HepG2 (cell line): ENCODE measurements at regions not wholly inside any gene's neighbourhood (a gene's known extent, or its start where the extent isn't known, plus 50 kb on each side); places are given as distances from the start of the nearest gene placed in this dataset.

Source experiments
- ATAC-seq: fragments of 200-7000 bp; cut with Tn5 transposase; 3 replicates; pipeline ENCODE4 v1.9.1; 2020; ENCODE audit warnings: mild to moderate bottlenecking, moderate library complexity
- BruUV-seq: library from RNA; stranded (reverse); fragments of 400-500 nt; replicated peaks from 2 replicates; lab custom pipeline; 2021; lab: Mats Ljungman, UMichigan
- CTCF ChIA-PET: fragments of 300-600 bp; formaldehyde crosslinking; extraction: SDS; loops from one replicate; lab custom pipeline; 2021; ENCODE audit warnings: low total read pairs, inconsistent platforms, low intra/inter-chr PET ratio; lab: Yijun Ruan, JAX
- POLR2A ChIA-PET: fragments of 350-600 bp; sonication (Branson Sonifier 250); formaldehyde crosslinking; loops from one replicate; lab custom pipeline; 2020; ENCODE audit warnings: antibody characterized with exemption, inconsistent platforms; lab: Yijun Ruan, JAX
- DNase-seq: peaks from one replicate; pipeline ENCODE4 v3.0.0-alpha.2; 2015; ENCODE audit warnings: low spot score
- FAIRE-seq: peaks from 3 replicates; lab custom pipeline; 2011; peaks lifted over from hg19 to GRCh38; lab: Jason Lieb, UNC
- H2AFZ ChIP-seq: one replicate; pipeline ENCODE4 v1.6.1; 2011; ENCODE audit warnings: low read length, inconsistent platforms
- H3K27ac ChIP-seq: fragments of 300-600 bp; 3 replicates; pipeline ENCODE4 v1.8.0; 2011; ENCODE audit warnings: mixed run types, mild to moderate bottlenecking, mixed read lengths, low read length, inconsistent platforms; ENCODE audit not compliant: insufficient read depth; ENCODE audit errors: extremely low read length
- H3K27me3 ChIP-seq, 2 experiments: fragments of 200-600 bp in 1 of 2; 2 replicates in 1 of 2; 3 replicates in 1 of 2; pipeline versions ENCODE4 v1.6.0 to v1.8.0; 2011; ENCODE audit warnings: low read length in 2 of 2, mild to moderate bottlenecking in 2 of 2, moderate library complexity in 2 of 2, inconsistent platforms in 1 of 2; ENCODE audit not compliant: insufficient read depth in 2 of 2, control insufficient read depth in 1 of 2
- H3K36me3 ChIP-seq, 2 experiments: fragments of 200-600 bp in 1 of 2; replicated peaks in 1 of 2; 2 replicates in 1 of 2; 3 replicates in 1 of 2; pipeline versions ENCODE4 v1.5.1 to v1.8.0; 2011; ENCODE audit warnings: low read length in 2 of 2, inconsistent platforms in 1 of 2; ENCODE audit not compliant: insufficient read depth in 2 of 2, control insufficient read depth in 1 of 2
- H3K4me1 ChIP-seq: 2 replicates; pipeline ENCODE4 v1.5.1; 2012; ENCODE audit warnings: low read length, inconsistent platforms; ENCODE audit not compliant: insufficient read depth
- H3K4me2 ChIP-seq: 2 replicates; pipeline ENCODE4 v1.6.0; 2011; ENCODE audit warnings: low read depth, low read length, inconsistent platforms
- H3K4me3 ChIP-seq, 3 experiments: fragments of 200-600 bp in 1 of 3; sonication (generic), shearing (Covaris generic) in 1 of 3; replicated peaks in 1 of 3; 2 replicates each; pipeline ENCODE4 v1.5.1; 2011 to 2016; ENCODE audit warnings: low read length in 3 of 3, inconsistent platforms in 2 of 3, low read depth in 2 of 3, mild to moderate bottlenecking in 2 of 3, control low read depth in 1 of 3, mixed read lengths in 1 of 3; ENCODE audit not compliant: insufficient read depth in 1 of 3
- H3K79me2 ChIP-seq: one replicate; pipeline ENCODE4 v1.6.1; 2011; ENCODE audit warnings: low read length, inconsistent platforms; ENCODE audit not compliant: insufficient read depth
- H3K9ac ChIP-seq: 2 replicates; pipeline ENCODE4 v1.6.0; 2011; ENCODE audit warnings: mild to moderate bottlenecking, low read depth, low read length, inconsistent platforms; ENCODE audit not compliant: insufficient read depth
- H3K9me3 ChIP-seq: 2 replicates; pipeline ENCODE4 v1.5.1; 2012; ENCODE audit warnings: mild to moderate bottlenecking, low read length
- H4K20me1 ChIP-seq: 2 replicates; pipeline ENCODE4 v1.6.0; 2011; ENCODE audit warnings: inconsistent platforms, mild to moderate bottlenecking, low read length, moderate library complexity; ENCODE audit not compliant: insufficient read depth
- KDM1A ChIP-seq: IDR thresholded peaks from 2 replicates; pipeline ENCODE4 v1.6.1; 2016; ENCODE audit warnings: missing compliant biosample characterization
- KLF12 ChIP-seq: sonication (generic); formaldehyde crosslinking; IDR thresholded peaks from 2 replicates; pipeline ENCODE4 v1.4.0; 2020; ENCODE audit warnings: missing genetic modification reagents, borderline replicate concordance
- NFKB2 ChIP-seq: sonication (generic); formaldehyde crosslinking; IDR thresholded peaks from 2 replicates; pipeline ENCODE4 v1.4.0; 2020; ENCODE audit warnings: missing genetic modification reagents, borderline replicate concordance
- TCF7L2 ChIP-seq: IDR thresholded peaks from 2 replicates; pipeline ENCODE4 v1.6.1; 2011; ENCODE audit warnings: mild to moderate bottlenecking, low read depth, low read length, moderate library complexity
- THYN1 ChIP-seq: sonication (generic); formaldehyde crosslinking; IDR thresholded peaks from 2 replicates; pipeline ENCODE4 v1.8.1; 2023; ENCODE audit warnings: low read depth, mild to moderate bottlenecking, moderate library complexity, missing genetic modification reagents, borderline replicate concordance
- TOPORS ChIP-seq: sonication (generic); formaldehyde crosslinking; IDR thresholded peaks from 2 replicates; pipeline ENCODE4 v1.8.0; 2023; ENCODE audit warnings: mild to moderate bottlenecking, missing genetic modification reagents
- XBP1 ChIP-seq: sonication (generic); formaldehyde crosslinking; IDR thresholded peaks from 2 replicates; pipeline ENCODE4 v1.5.0; 2020; ENCODE audit warnings: missing genetic modification reagents
- ZFY ChIP-seq: sonication (generic); formaldehyde crosslinking; IDR thresholded peaks from 2 replicates; pipeline ENCODE4 v1.4.0; 2020; ENCODE audit warnings: missing genetic modification reagents
- ZNF121 ChIP-seq: sonication (generic); formaldehyde crosslinking; IDR thresholded peaks from 2 replicates; pipeline ENCODE4 v1.5.0; 2020; ENCODE audit warnings: mild to moderate bottlenecking, missing genetic modification reagents
- ZNF235 ChIP-seq: sonication (generic); formaldehyde crosslinking; IDR thresholded peaks from 2 replicates; pipeline ENCODE4 v1.8.1; 2023; ENCODE audit warnings: mild to moderate bottlenecking, missing genetic modification reagents, borderline replicate concordance
- ZNF263 ChIP-seq: sonication (generic); formaldehyde crosslinking; IDR thresholded peaks from 2 replicates; pipeline ENCODE4 v1.4.0; 2020; ENCODE audit warnings: missing genetic modification reagents
- ZNF616 ChIP-seq: sonication (generic); formaldehyde crosslinking; IDR thresholded peaks from 2 replicates; pipeline ENCODE4 v1.5.0; 2020; ENCODE audit warnings: low read depth, mild to moderate bottlenecking, missing genetic modification reagents
- ZNF768 ChIP-seq: sonication (generic); formaldehyde crosslinking; IDR thresholded peaks from 2 replicates; pipeline ENCODE4 v1.4.0; 2020; ENCODE audit warnings: missing genetic modification reagents
- ZNF790 ChIP-seq: sonication (generic); formaldehyde crosslinking; IDR thresholded peaks from 2 replicates; pipeline ENCODE4 v1.8.0; 2022; ENCODE audit warnings: missing genetic modification reagents, mild to moderate bottlenecking, borderline replicate concordance
- WGBS: methylation state at CpG from one replicate; pipeline ENCODE4 v1.1.6; 2017; ENCODE audit warnings: low lambda C conversion rate; 5-methylcytosine and 5-hydroxymethylcytosine counted together
- in situ Hi-C: cut with HindIII; loops from 2 replicates; pipeline ENCODE4 v1.10.0; 2017; ENCODE audit warnings: low pct_unique_long_range_greater_than_20kb; ENCODE audit not compliant: extremely low pct_ligation_motif_present
- intact Hi-C: fragments of 100-400 bp; cut with micrococcal nuclease; formaldehyde crosslinking; loops from one replicate; pipeline ENCODE4 v1.10.0; 2022; ENCODE audit not compliant: unreplicated experiment
- TF ChIP-seq, protein P1 (sequence below): sonication (generic); formaldehyde crosslinking; IDR thresholded peaks from 2 replicates; pipeline ENCODE4 v1.4.0; 2020; ENCODE audit warnings: missing genetic modification reagents, mild to moderate bottlenecking, borderline replicate concordance
- TF ChIP-seq, protein P2 (sequence below): sonication (generic); formaldehyde crosslinking; IDR thresholded peaks from 2 replicates; pipeline ENCODE4 v1.4.0; 2020; ENCODE audit warnings: missing genetic modification reagents, borderline replicate concordance

DNA sequence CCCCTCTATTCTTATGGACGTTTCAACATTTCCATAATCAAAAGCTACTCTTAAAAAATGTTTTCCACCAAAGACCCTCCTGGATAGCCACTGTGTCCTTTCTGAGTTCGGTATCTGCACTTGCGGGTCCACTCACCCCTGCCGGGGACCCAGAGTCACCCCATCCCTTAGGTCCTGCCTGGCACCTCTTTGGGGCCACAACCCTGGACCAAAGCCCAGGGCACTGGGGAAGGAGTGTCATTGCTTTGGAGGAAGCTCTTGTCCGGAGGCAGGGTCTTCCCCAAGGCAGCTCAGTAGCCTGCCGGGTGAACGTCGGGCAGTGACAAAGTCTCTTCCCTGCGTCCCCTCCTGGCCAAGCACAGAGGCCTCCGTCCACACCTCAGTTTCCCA, 129.6 kb downstream of the RFLNA start:
- H3K79me2 ChIP-seq, result no peaks in the 10 kb centered on the region
- H3K27ac ChIP-seq, result no peak overlapping the region
- TF ChIP-seq THYN1 (CRISPR knock-in tag), result no peak
- no peak for TF ChIP-seq ZNF768 (CRISPR knock-in tag)
- no peak for TF ChIP-seq KDM1A (CRISPR knock-in tag)
- TF ChIP-seq ZNF263 (CRISPR knock-in tag), result no peak
- TF ChIP-seq, protein P1, sequence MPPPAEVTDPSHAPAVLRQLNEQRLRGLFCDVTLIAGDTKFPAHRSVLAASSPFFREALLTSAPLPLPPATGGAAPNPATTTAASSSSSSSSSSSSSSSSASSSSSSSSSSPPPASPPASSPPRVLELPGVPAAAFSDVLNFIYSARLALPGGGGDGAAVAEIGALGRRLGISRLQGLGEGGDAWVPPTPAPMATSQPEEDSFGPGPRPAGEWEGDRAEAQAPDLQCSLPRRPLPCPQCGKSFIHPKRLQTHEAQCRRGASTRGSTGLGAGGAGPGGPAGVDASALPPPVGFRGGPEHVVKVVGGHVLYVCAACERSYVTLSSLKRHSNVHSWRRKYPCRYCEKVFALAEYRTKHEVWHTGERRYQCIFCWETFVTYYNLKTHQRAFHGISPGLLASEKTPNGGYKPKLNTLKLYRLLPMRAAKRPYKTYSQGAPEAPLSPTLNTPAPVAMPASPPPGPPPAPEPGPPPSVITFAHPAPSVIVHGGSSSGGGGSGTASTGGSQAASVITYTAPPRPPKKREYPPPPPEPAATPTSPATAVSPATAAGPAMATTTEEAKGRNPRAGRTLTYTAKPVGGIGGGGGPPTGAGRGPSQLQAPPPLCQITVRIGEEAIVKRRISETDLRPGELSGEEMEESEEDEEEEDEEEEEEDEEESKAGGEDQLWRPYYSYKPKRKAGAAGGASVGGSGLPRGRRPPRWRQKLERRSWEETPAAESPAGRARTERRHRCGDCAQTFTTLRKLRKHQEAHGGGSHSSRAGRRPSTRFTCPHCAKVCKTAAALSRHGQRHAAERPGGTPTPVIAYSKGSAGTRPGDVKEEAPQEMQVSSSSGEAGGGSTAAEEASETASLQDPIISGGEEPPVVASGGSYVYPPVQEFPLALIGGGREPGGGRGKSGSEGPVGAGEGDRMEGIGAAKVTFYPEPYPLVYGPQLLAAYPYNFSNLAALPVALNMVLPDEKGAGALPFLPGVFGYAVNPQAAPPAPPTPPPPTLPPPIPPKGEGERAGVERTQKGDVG (CRISPR knock-in tag), result no peak
- TF ChIP-seq ZNF616, result no peak
- TF ChIP-seq ZFY (CRISPR knock-in tag), result no peak
- TF ChIP-seq ZNF121, result no peak
- no peak for TF ChIP-seq NFKB2 (CRISPR knock-in tag)
- TF ChIP-seq, protein P2, sequence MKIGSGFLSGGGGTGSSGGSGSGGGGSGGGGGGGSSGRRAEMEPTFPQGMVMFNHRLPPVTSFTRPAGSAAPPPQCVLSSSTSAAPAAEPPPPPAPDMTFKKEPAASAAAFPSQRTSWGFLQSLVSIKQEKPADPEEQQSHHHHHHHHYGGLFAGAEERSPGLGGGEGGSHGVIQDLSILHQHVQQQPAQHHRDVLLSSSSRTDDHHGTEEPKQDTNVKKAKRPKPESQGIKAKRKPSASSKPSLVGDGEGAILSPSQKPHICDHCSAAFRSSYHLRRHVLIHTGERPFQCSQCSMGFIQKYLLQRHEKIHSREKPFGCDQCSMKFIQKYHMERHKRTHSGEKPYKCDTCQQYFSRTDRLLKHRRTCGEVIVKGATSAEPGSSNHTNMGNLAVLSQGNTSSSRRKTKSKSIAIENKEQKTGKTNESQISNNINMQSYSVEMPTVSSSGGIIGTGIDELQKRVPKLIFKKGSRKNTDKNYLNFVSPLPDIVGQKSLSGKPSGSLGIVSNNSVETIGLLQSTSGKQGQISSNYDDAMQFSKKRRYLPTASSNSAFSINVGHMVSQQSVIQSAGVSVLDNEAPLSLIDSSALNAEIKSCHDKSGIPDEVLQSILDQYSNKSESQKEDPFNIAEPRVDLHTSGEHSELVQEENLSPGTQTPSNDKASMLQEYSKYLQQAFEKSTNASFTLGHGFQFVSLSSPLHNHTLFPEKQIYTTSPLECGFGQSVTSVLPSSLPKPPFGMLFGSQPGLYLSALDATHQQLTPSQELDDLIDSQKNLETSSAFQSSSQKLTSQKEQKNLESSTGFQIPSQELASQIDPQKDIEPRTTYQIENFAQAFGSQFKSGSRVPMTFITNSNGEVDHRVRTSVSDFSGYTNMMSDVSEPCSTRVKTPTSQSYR, result no peak
- no peak for TF ChIP-seq TOPORS
- no peak for TF ChIP-seq ZNF790
- TF ChIP-seq ZNF235 (CRISPR knock-in tag), result no peak
- TF ChIP-seq TCF7L2, result no peak
- TF ChIP-seq KLF12, result no peak
- no peak for TF ChIP-seq XBP1 (CRISPR knock-in tag)
- TF ChIP-seq, all 625 proteins: peak for 0
- WGBS, result 95% methylated on average over 10 of the region's 10 CpGs
- H2AFZ ChIP-seq, result no peak overlapping the region
- no peak for FAIRE-seq
- no peaks in the 10 kb centered on the region for H3K27me3 ChIP-seq
- no peak overlapping the region for H3K4me2 ChIP-seq
- H3K9ac ChIP-seq, result no peak overlapping the region
- ChIA-PET POLR2A (no interaction called here), CTCF (no interaction called here)
- H3K36me3 ChIP-seq, result peaks cover 5 to 12% of the 10 kb centered on the region in 2 experiments; a peak in 3 of 5 replicates
- in situ Hi-C loops (no loop called here), intact Hi-C loops (no loop called here)
- no peak for ATAC-seq
- H3K4me1 ChIP-seq, result peaks cover 25% of the 10 kb centered on the region
- no peaks in the 10 kb centered on the region for H3K9me3 ChIP-seq
- H4K20me1 ChIP-seq, result no peaks in the 10 kb centered on the region
- no peak overlapping the region for H3K4me3 ChIP-seq
- BruUV-seq, result no TSS peak
- no peak for DNase-seq
